HCT116 (cell line): ENCODE measurements at regions not wholly inside any gene's neighbourhood (a gene's known extent, or its start where the extent isn't known, plus 50 kb on each side); places are given as distances from the start of the nearest gene placed in this dataset.
A peak's percentile ranks its signal among the peaks of the same experiment; 100 is the strongest.

Experiments
- ATAC-seq: fragments of 200-7000 bp; cut with Tn5 transposase; 2 replicates; pipeline ENCODE4 v1.9.1; 2020; ENCODE audit warnings: mild to moderate bottlenecking, moderate library complexity
- BruUV-seq: library from RNA; stranded (reverse); fragments of 400-500 nt; replicated peaks from 2 replicates; lab custom pipeline; 2021; lab: Mats Ljungman, UMichigan
- CTCF ChIA-PET: fragments of 300-600 bp; sonication (Branson Sonifier 250); formaldehyde crosslinking; loops from one replicate; lab custom pipeline; 2021; ENCODE audit warnings: antibody characterized with exemption; lab: Charles Lee
- POLR2A ChIA-PET: fragments of 300-600, 350-600 bp; sonication (Branson Sonifier 250); formaldehyde crosslinking; loops from one replicate; lab custom pipeline; 2021; ENCODE audit warnings: antibody characterized with exemption; lab: Charles Lee
- RAD21 ChIA-PET, 2 experiments: fragments of 300-600 bp; sonication (Branson Sonifier 250); formaldehyde crosslinking; loops; one replicate each; lab custom pipeline; 2023; ENCODE audit warnings: low total read pairs in 2 of 2; ENCODE audit not compliant: uncharacterized antibody in 2 of 2, unreplicated experiment in 2 of 2, low non-redundant PET in 1 of 2; lab: Charles Lee
- DNase-seq: peaks from one replicate; pipeline ENCODE4 v3.0.0-alpha.2; 2010; ENCODE audit warnings: low read depth, low spot score
- H2AFZ ChIP-seq: fragments of 200-600 bp; shearing (Covaris generic), sonication (generic); 2 replicates; pipeline ENCODE4 v1.6.1; 2017; ENCODE audit warnings: low read depth, mixed run types, mixed read lengths, antibody characterized with exemption, low read length; ENCODE audit not compliant: poor library complexity, severe bottlenecking
- H3K27ac ChIP-seq: 2 replicates; pipeline ENCODE4 v1.5.1; 2012; ENCODE audit warnings: low read depth, low read length
- H3K27me3 ChIP-seq: fragments of 200-600 bp; sonication (generic); 2 replicates; pipeline ENCODE4 v1.6.1; 2016; ENCODE audit warnings: mixed run types, low read length, mixed read lengths; ENCODE audit not compliant: insufficient read depth
- H3K36me3 ChIP-seq, 2 experiments: fragments of 200-500 bp in 1 of 2; fragments of 200-600 bp in 1 of 2; sonication (Bioruptor generic) in 1 of 2; sonication (generic) in 1 of 2; 2 replicates each; pipeline versions ENCODE4 v1.5.1 to v1.6.1; 2014 to 2016; ENCODE audit warnings: low read length in 2 of 2, inconsistent platforms in 1 of 2, mixed read lengths in 1 of 2, mixed run types in 1 of 2; ENCODE audit not compliant: insufficient read depth in 2 of 2, control insufficient read depth in 1 of 2
- H3K4me1 ChIP-seq, 2 experiments: fragments of 200-600 bp in 1 of 2; sonication (generic) in 1 of 2; 2 replicates each; pipeline versions ENCODE4 v1.5.1 to v1.6.1; 2012 to 2017; ENCODE audit warnings: low read length in 2 of 2, inconsistent platforms in 1 of 2, mild to moderate bottlenecking in 1 of 2, mixed read lengths in 1 of 2, mixed run types in 1 of 2, moderate library complexity in 1 of 2; ENCODE audit not compliant: insufficient read depth in 2 of 2, control insufficient read depth in 1 of 2
- H3K4me2 ChIP-seq: fragments of 200-600 bp; sonication (generic); 2 replicates; pipeline ENCODE4 v1.6.1; 2017; ENCODE audit warnings: mixed run types, low read length, mixed read lengths
- H3K4me3 ChIP-seq, 2 experiments: fragments of 200-600 bp in 1 of 2; sonication (generic) in 1 of 2; replicated peaks in 1 of 2; 2 replicates each; pipeline ENCODE4 v1.5.1; 2011 to 2016; ENCODE audit warnings: low read length in 2 of 2, control low read depth in 1 of 2, low read depth in 1 of 2, mild to moderate bottlenecking in 1 of 2, mixed read lengths in 1 of 2, mixed run types in 1 of 2
- H3K79me2 ChIP-seq: fragments of 200-600 bp; sonication (generic); 2 replicates; pipeline ENCODE4 v1.6.1; 2017; ENCODE audit warnings: mild to moderate bottlenecking, mixed run types, low read length, moderate library complexity, mixed read lengths; ENCODE audit not compliant: insufficient read depth
- H3K9ac ChIP-seq: fragments of 200-600 bp; sonication (generic); 2 replicates; pipeline ENCODE4 v1.6.1; 2016; ENCODE audit warnings: low read length, mixed read lengths
- H3K9me2 ChIP-seq: fragments of 200-600 bp; sonication (generic), shearing (Covaris generic); 2 replicates; pipeline ENCODE4 v1.6.1; 2017; ENCODE audit warnings: mixed run types, mild to moderate bottlenecking, moderate library complexity; ENCODE audit not compliant: insufficient read depth
- H3K9me3 ChIP-seq, 2 experiments: fragments of 200-500 bp in 1 of 2; fragments of 200-600 bp in 1 of 2; sonication (Bioruptor generic) in 1 of 2; sonication (generic) in 1 of 2; 2 replicates each; pipeline ENCODE4 v1.6.1; 2014 to 2017; ENCODE audit warnings: low read length in 2 of 2, mixed read lengths in 2 of 2, inconsistent platforms in 1 of 2, low read depth in 1 of 2, mild to moderate bottlenecking in 1 of 2, mixed run types in 1 of 2, moderate library complexity in 1 of 2; ENCODE audit not compliant: control insufficient read depth in 1 of 2, insufficient read depth in 1 of 2
- H4K20me1 ChIP-seq: fragments of 200-600 bp; sonication (generic), shearing (Covaris generic); 2 replicates; pipeline ENCODE4 v1.6.1; 2017; ENCODE audit warnings: mixed run types, mild to moderate bottlenecking, moderate library complexity; ENCODE audit not compliant: insufficient read depth
- CBX3 ChIP-seq: IDR thresholded peaks from 2 replicates; pipeline ENCODE4 v1.6.1; 2012; ENCODE audit warnings: low read depth
- EGR1 ChIP-seq: IDR thresholded peaks from 2 replicates; pipeline ENCODE4 v1.6.1; 2012; ENCODE audit warnings: low read depth
- EZH2 ChIP-seq: fragments of 200-600 bp; sonication (generic); IDR thresholded peaks from 2 replicates; pipeline ENCODE4 v1.6.1; 2017; ENCODE audit warnings: antibody characterized with exemption, mixed run types
- FOSL1 ChIP-seq: IDR thresholded peaks from 2 replicates; pipeline ENCODE4 v1.6.1; 2012; ENCODE audit warnings: low read depth
- JUND ChIP-seq: IDR thresholded peaks from 2 replicates; pipeline ENCODE4 v1.6.1; 2012
- POLR2AphosphoS5 ChIP-seq: IDR thresholded peaks from 2 replicates; pipeline ENCODE4 v1.6.1; 2011; ENCODE audit warnings: mild to moderate bottlenecking, low read depth, low read length, moderate library complexity
- RAD21 ChIP-seq: IDR thresholded peaks from 2 replicates; pipeline ENCODE4 v1.6.1; 2012; ENCODE audit warnings: low read depth, mild to moderate bottlenecking
- SIN3A ChIP-seq: IDR thresholded peaks from 2 replicates; pipeline ENCODE4 v1.6.1; 2012; ENCODE audit warnings: low read depth
- SRF ChIP-seq: IDR thresholded peaks from 2 replicates; pipeline ENCODE4 v1.6.1; 2012; ENCODE audit warnings: low read depth
- TCF7L2 ChIP-seq: IDR thresholded peaks from 2 replicates; pipeline ENCODE4 v1.7.0; 2011; ENCODE audit warnings: borderline replicate concordance, inconsistent platforms; ENCODE audit not compliant: insufficient read depth, insufficient read length; ENCODE audit errors: extremely low read depth
- ZNF274 ChIP-seq: fragments of 200-500 bp; sonication (Bioruptor generic); IDR thresholded peaks from 2 replicates; pipeline ENCODE4 v1.6.1; 2014; ENCODE audit warnings: mild to moderate bottlenecking, low read depth, low read length, inconsistent platforms
- intact Hi-C: fragments of 100-400 bp; cut with micrococcal nuclease; formaldehyde crosslinking; loops from 2 replicates; pipeline ENCODE4 v1.10.0; 2022
- TF ChIP-seq, protein P1 (sequence below): IDR thresholded peaks from 2 replicates; pipeline ENCODE4 v1.6.1; 2012; ENCODE audit warnings: low read depth
- TF ChIP-seq, protein P2 (sequence below): IDR thresholded peaks from 2 replicates; pipeline ENCODE4 v1.6.1; 2012
- TF ChIP-seq, protein P3 (sequence below), 3 experiments: fragments of 200-600 bp in 1 of 3; sonication (generic) in 1 of 3; IDR thresholded peaks in 2 of 3; conservative IDR thresholded peaks in 1 of 3; 2 replicates each; pipeline ENCODE4 v1.5.1; 2012 to 2017; ENCODE audit warnings: low read depth in 2 of 3, low read length in 2 of 3, antibody characterized with exemption in 1 of 3, borderline replicate concordance in 1 of 3, control low read depth in 1 of 3, mild to moderate bottlenecking in 1 of 3, mixed read lengths in 1 of 3, mixed run types in 1 of 3, moderate library complexity in 1 of 3; ENCODE audit not compliant: insufficient read depth in 1 of 3

DNA sequence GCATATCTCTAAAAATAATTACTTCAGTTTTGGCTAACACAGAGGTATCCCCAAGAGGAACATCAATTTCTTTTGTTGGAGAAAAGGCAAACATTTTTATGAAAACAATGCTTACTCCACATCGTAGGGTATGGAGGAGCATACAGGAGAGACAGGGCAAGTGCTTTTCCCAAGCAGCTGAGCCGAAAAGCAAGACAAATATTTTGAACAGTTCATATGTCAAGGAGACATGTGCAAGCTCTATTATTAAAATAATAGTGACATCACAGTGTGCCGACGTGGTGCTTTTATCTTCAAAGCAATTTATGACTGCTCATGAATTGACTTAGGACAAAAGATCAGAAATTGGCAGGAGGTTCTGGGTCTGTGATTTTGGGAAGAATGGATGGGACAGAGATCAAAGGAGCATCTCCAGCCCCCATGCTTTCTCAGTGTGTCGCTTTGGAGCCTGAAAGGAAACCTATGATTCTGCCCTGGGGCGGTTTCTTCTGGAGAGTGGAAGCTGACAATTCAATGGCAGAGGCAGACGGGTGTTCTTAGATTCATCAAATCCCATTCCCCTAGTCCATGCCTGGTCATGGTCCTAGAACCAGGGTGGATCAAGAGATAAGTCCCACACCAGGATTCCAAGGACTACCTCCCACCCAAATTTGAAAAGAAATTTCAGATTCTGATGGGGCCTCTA lies 97.1 kb downstream of the JCAD start:
- no peaks in the 10 kb centered on the region for H3K27me3 ChIP-seq
- intact Hi-C loops: no loop called here
- H4K20me1 ChIP-seq: no peaks in the 10 kb centered on the region
- no peak for ATAC-seq
- H3K9ac ChIP-seq: no peak overlapping the region
- no peak overlapping the region for H3K27ac ChIP-seq
- H3K4me1 ChIP-seq: no peaks in the 10 kb centered on the region; a peak in 1 of 4 replicates
- no peaks in the 10 kb centered on the region for H3K9me2 ChIP-seq
- H3K4me2 ChIP-seq: no peak overlapping the region
- H3K4me3 ChIP-seq: no peak overlapping the region
- DNase-seq: no peak
- H3K36me3 ChIP-seq: no peaks in the 10 kb centered on the region
- H3K9me3 ChIP-seq: no peaks in the 10 kb centered on the region
- ChIA-PET POLR2A (no interaction called here), RAD21 (no interaction called here), CTCF (no interaction called here)
- H2AFZ ChIP-seq: no peak overlapping the region
- no TSS peak for BruUV-seq
- TF ChIP-seq TCF7L2: peak; percentile 8
- TF ChIP-seq POLR2AphosphoS5: no peak
- H3K79me2 ChIP-seq: no peaks in the 10 kb centered on the region

DNA sequence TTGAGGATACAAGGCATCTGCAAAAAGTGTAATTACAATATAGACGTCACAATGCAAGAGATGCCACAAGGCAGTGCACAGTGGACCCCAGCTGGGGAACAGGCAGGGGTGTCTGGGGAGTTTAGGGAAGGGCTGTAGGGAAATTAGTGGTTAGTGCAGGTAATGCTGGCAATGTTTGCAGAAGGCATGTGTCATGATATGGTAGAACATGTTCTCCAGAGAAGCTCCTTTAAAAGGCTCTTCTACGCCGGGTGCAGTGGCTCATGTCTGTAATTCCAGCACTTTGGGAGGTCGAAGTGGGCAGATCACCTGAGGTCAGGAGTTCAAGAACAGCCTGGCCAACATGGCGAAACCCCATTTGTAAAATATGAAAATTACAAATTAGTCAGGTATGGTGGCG lies 98.0 kb downstream of the JCAD start:
- Histone ChIP-seq H4K20me1 (no peaks in the 10 kb centered on the region), H3K27ac (no peak overlapping the region), H3K9ac (no peak overlapping the region), H3K4me2 (no peak overlapping the region), H2AFZ (no peak overlapping the region), H3K9me3 (no peaks in the 10 kb centered on the region), H3K36me3 (no peaks in the 10 kb centered on the region), H3K9me2 (no peaks in the 10 kb centered on the region), H3K79me2 (no peaks in the 10 kb centered on the region), H3K4me3 (no peak overlapping the region), H3K4me1 (no peaks in the 10 kb centered on the region; a peak in 1 of 4 replicates), H3K27me3 (no peaks in the 10 kb centered on the region)
- no TSS peak for BruUV-seq
- intact Hi-C loops: no loop called here
- ChIA-PET RAD21 (no interaction called here), CTCF (no interaction called here), POLR2A (no interaction called here)
- DNase-seq (no peak), ATAC-seq (no peak)
- no peak for TF ChIP-seq CBX3
- TF ChIP-seq, protein P1, sequence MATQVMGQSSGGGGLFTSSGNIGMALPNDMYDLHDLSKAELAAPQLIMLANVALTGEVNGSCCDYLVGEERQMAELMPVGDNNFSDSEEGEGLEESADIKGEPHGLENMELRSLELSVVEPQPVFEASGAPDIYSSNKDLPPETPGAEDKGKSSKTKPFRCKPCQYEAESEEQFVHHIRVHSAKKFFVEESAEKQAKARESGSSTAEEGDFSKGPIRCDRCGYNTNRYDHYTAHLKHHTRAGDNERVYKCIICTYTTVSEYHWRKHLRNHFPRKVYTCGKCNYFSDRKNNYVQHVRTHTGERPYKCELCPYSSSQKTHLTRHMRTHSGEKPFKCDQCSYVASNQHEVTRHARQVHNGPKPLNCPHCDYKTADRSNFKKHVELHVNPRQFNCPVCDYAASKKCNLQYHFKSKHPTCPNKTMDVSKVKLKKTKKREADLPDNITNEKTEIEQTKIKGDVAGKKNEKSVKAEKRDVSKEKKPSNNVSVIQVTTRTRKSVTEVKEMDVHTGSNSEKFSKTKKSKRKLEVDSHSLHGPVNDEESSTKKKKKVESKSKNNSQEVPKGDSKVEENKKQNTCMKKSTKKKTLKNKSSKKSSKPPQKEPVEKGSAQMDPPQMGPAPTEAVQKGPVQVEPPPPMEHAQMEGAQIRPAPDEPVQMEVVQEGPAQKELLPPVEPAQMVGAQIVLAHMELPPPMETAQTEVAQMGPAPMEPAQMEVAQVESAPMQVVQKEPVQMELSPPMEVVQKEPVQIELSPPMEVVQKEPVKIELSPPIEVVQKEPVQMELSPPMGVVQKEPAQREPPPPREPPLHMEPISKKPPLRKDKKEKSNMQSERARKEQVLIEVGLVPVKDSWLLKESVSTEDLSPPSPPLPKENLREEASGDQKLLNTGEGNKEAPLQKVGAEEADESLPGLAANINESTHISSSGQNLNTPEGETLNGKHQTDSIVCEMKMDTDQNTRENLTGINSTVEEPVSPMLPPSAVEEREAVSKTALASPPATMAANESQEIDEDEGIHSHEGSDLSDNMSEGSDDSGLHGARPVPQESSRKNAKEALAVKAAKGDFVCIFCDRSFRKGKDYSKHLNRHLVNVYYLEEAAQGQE: no peak
- no peak for TF ChIP-seq SIN3A
- no peak for TF ChIP-seq FOSL1
- TF ChIP-seq EGR1: no peak
- no peak for TF ChIP-seq SRF
- TF ChIP-seq TCF7L2: no peak
- no peak for TF ChIP-seq POLR2AphosphoS5
- TF ChIP-seq, protein P2, sequence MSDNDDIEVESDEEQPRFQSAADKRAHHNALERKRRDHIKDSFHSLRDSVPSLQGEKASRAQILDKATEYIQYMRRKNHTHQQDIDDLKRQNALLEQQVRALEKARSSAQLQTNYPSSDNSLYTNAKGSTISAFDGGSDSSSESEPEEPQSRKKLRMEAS: no peak
- no peak for TF ChIP-seq RAD21
- TF ChIP-seq JUND: no peak
- no peak for TF ChIP-seq EZH2
- no peak for TF ChIP-seq ZNF274
- TF ChIP-seq, protein P3, sequence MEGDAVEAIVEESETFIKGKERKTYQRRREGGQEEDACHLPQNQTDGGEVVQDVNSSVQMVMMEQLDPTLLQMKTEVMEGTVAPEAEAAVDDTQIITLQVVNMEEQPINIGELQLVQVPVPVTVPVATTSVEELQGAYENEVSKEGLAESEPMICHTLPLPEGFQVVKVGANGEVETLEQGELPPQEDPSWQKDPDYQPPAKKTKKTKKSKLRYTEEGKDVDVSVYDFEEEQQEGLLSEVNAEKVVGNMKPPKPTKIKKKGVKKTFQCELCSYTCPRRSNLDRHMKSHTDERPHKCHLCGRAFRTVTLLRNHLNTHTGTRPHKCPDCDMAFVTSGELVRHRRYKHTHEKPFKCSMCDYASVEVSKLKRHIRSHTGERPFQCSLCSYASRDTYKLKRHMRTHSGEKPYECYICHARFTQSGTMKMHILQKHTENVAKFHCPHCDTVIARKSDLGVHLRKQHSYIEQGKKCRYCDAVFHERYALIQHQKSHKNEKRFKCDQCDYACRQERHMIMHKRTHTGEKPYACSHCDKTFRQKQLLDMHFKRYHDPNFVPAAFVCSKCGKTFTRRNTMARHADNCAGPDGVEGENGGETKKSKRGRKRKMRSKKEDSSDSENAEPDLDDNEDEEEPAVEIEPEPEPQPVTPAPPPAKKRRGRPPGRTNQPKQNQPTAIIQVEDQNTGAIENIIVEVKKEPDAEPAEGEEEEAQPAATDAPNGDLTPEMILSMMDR (IDR thresholded peaks at IDR 0.05 in 2 of 3, conservative IDR thresholded peaks at IDR 0.05 in 1 of 3; ENCODE audit: borderline replicate concordance in 1 of 3, insufficient read depth in 1 of 3, low read depth in 2 of 3, low read length in 2 of 3): no peak
